ENCODE measurements at regions not wholly inside any gene's neighbourhood (a gene's known extent, or its start where the extent isn't known, plus 50 kb on each side); places are given as distances from the start of the nearest gene placed in this dataset.

DNA sequence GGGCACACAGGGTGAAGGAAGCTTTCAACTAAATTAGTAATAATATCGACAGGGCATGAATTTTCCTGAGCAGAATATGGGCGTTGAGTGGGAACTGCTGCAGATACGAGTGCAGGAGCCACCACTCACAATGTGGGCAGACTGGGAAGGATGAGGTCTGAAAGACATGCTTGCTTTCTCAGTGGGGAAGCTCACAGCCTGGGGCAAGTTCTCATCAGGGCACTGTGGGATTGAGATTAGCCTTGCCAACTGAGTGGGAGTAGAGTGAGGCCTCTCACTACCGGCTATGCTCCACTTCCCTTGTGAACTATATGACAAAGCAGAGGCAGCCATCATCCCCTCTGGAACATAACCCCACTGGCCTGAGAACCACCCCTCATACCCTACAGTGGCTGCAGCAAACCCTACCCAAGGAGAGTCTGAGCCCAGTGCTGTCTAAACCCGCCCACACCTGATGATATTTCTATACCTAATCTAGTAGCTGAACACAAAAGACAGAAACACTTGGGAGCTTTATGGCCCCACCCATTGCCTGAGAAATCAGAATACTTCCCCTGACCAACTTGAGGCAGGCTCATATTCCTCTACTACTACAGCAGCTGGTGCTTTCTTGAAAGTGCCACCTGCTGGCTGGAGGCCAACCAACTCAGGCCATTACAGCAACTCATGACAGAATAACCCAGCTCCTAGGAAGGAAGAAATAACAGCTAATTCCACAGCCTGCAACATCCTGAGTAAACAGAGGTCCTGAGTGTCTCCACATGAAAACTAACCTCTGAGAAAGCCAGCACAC lies 173.7 kb upstream of the SPEF2 start:
- WGBS, 5 donors = 88 to 97% (median 89%) methylated on average over 5 of the region's 5 CpGs
- intact Hi-C loops (cut with DNase I; ENCODE audit: low total_unique reads) = no loop called here

DNA sequence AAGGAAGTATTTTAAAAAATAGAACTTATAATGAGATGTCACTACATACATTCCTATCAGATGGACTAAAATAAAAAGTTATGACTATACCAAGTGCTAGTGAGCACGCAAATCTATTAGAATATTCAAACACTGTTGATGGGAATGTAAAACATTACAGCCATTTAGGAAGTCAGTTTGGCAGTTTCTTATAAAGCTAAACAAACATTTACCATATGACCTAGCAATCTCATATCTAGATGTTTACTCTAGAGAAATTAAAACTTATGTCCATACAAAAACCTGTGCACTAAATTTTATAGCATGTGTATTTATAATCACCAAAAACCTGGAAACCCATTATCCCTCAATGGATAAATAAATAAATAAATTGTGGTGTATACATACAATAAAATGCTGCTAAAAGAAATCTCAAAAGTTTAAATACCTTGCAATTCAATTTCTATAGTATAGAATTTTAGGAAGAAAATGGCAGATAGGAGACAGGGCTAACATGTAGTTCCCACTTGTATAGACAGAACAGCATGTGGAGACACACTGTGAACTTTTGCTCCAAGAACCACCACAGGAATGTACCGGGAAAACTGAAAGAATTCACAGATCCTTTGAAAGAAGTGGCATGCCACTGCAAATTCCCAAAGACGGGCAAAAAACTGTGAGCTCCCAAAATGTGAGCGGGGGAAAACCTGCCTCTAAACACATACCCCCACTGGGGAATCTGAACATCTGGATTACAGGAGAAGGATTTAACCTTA lies 174.6 kb upstream of the SPEF2 start:
- no peaks in the 10 kb centered on the region for H3K36me3 ChIP-seq
- intact Hi-C loops (cut with DNase I; ENCODE audit: low total_unique reads) = no loop called here
- H3K4me1 ChIP-seq = no peaks in the 10 kb centered on the region
- H3K9me3 ChIP-seq = peaks cover 0 to 9% (median 2%) of the 10 kb centered on the region in 8 donors
- H3K27me3 ChIP-seq (replicated peaks in 1 of 7) = peaks cover 0 to 8% (median 0%) of the 10 kb centered on the region in 7 donors
- TF ChIP-seq, protein P1, sequence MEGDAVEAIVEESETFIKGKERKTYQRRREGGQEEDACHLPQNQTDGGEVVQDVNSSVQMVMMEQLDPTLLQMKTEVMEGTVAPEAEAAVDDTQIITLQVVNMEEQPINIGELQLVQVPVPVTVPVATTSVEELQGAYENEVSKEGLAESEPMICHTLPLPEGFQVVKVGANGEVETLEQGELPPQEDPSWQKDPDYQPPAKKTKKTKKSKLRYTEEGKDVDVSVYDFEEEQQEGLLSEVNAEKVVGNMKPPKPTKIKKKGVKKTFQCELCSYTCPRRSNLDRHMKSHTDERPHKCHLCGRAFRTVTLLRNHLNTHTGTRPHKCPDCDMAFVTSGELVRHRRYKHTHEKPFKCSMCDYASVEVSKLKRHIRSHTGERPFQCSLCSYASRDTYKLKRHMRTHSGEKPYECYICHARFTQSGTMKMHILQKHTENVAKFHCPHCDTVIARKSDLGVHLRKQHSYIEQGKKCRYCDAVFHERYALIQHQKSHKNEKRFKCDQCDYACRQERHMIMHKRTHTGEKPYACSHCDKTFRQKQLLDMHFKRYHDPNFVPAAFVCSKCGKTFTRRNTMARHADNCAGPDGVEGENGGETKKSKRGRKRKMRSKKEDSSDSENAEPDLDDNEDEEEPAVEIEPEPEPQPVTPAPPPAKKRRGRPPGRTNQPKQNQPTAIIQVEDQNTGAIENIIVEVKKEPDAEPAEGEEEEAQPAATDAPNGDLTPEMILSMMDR (IDR thresholded peaks at IDR 0.05 in 8 of 11, conservative IDR thresholded peaks at IDR 0.05 in 3 of 11) = no peak
- TF ChIP-seq POLR2A (IDR thresholded peaks at IDR 0.05) (no peak), POLR2AphosphoS5 (IDR thresholded peaks at IDR 0.05) (no peak)
- H3K4me3 ChIP-seq = no peak overlapping the region
- no peak for DNase-seq
- 76 to 93% (median 84%) methylated on average over 4 of the region's 4 CpGs for WGBS, 5 donors
- H3K27ac ChIP-seq = no peak overlapping the region

More for the DNA sequence above, 173.7 kb upstream of the SPEF2 start:
- Histone ChIP-seq H3K9me3 (peaks cover 0 to 9% (median 2%) of the 10 kb centered on the region in 8 donors), H3K4me3 (no peak overlapping the region), H3K27ac (no peak overlapping the region), H3K36me3 (no peaks in the 10 kb centered on the region), H3K4me1 (no peaks in the 10 kb centered on the region), H3K27me3 (replicated peaks in 1 of 7) (peaks cover 0 to 2% (median 0%) of the 10 kb centered on the region in 7 donors)
- TF ChIP-seq POLR2AphosphoS5 (IDR thresholded peaks at IDR 0.05) (no peak), POLR2A (IDR thresholded peaks at IDR 0.05) (no peak)
- TF ChIP-seq, protein P1 (IDR thresholded peaks at IDR 0.05 in 8 of 11, conservative IDR thresholded peaks at IDR 0.05 in 3 of 11) = no peak
- DNase-seq = no peak

DNA sequence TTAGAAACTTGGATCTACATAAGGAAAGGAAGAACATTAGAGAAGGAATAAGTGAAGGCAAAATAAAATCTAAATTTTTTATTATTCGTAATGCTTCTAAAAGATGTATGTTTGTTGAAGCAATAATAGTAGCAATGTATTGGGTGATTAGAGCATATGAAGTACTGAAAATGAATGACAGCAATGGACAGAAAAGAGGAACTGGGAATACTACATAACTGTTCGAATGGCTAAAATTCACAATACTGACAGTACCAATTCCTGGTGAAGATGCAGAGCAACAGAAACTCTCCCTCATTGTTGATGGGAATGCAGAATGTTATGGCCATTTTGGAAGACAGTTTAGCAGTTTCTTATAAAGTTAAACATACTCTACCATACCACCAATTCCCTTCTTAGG lies 177.3 kb upstream of the SPEF2 start:
- WGBS, 5 donors = 75 to 87% (median 78%) methylated on average over 2 of the region's 2 CpGs
- TF ChIP-seq, protein P1 (IDR thresholded peaks at IDR 0.05 in 8 of 11, conservative IDR thresholded peaks at IDR 0.05 in 3 of 11) = no peak
- TF ChIP-seq POLR2AphosphoS5 (IDR thresholded peaks at IDR 0.05) (no peak), POLR2A (IDR thresholded peaks at IDR 0.05) (no peak)
- H3K4me3 ChIP-seq = no peak overlapping the region
- no peak overlapping the region for H3K27ac ChIP-seq
- intact Hi-C loops (cut with DNase I; ENCODE audit: low total_unique reads) = no loop called here
- DNase-seq = no peak
- peaks cover 0 to 8% (median 0%) of the 10 kb centered on the region in 7 donors for H3K27me3 ChIP-seq (replicated peaks in 1 of 7)
- no peaks in the 10 kb centered on the region for H3K9me3 ChIP-seq
- no peaks in the 10 kb centered on the region for H3K4me1 ChIP-seq
- no peaks in the 10 kb centered on the region for H3K36me3 ChIP-seq

DNA sequence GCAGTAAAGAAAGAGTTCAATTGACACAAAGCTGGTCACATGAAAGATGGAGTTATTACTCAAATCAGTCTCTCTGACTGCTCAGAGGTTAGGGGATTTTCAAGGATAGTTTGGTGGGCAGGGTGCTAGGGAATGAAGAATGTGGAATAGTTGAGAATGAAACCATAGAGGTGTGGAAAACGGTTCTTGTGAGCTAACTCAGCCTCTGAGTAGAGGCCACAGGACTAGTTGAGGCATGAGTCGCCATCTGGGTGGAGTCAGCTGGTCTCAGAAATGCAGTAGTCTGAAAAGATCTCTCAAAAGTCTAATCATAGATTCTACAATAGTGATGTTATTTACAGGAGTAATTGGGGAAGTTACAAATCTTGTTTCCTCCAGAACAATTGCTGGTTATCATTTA lies 178.9 kb upstream of the SPEF2 start:
- H3K4me1 ChIP-seq = no peaks in the 10 kb centered on the region
- DNase-seq = no peak
- intact Hi-C loops (cut with DNase I; ENCODE audit: low total_unique reads) = no loop called here
- 63 to 70% (median 66%) methylated on average over 2 of the region's 2 CpGs for WGBS, 5 donors
- peaks cover 0 to 8% (median 0%) of the 10 kb centered on the region in 7 donors for H3K27me3 ChIP-seq (replicated peaks in 1 of 7)
- no peak overlapping the region for H3K27ac ChIP-seq
- TF ChIP-seq POLR2AphosphoS5 (IDR thresholded peaks at IDR 0.05) (no peak), POLR2A (IDR thresholded peaks at IDR 0.05) (no peak)
- TF ChIP-seq, protein P1 (IDR thresholded peaks at IDR 0.05 in 8 of 11, conservative IDR thresholded peaks at IDR 0.05 in 3 of 11) = no peak
- H3K9me3 ChIP-seq = no peaks in the 10 kb centered on the region
- H3K36me3 ChIP-seq = no peaks in the 10 kb centered on the region
- no peak overlapping the region for H3K4me3 ChIP-seq

All from spleen (tissue), 11 donors.